GM12891 (cell line): ENCODE measurements at regions not wholly inside any gene's neighbourhood (a gene's known extent, or its start where the extent isn't known, plus 50 kb on each side); places are given as distances from the start of the nearest gene placed in this dataset.

Experiments used
- DNase-seq: peaks from one replicate; pipeline ENCODE4 v3.0.0; 2011; ENCODE audit warnings: low spot score; ENCODE audit not compliant: insufficient read length
- FAIRE-seq: peaks from 2 replicates; lab custom pipeline; 2011; peaks lifted over from hg19 to GRCh38; lab: Jason Lieb, UNC
- PAX5 ChIP-seq: IDR thresholded peaks from 2 replicates; pipeline ENCODE4 v1.6.1; 2011; ENCODE audit warnings: low read length, moderate library complexity, mild to moderate bottlenecking; ENCODE audit not compliant: insufficient read depth, severe bottlenecking
- POLR2A ChIP-seq: IDR thresholded peaks from 2 replicates; pipeline ENCODE4 v1.6.1; 2011; ENCODE audit warnings: low read depth, low read length, control low read depth
- POLR2AphosphoS5 ChIP-seq: IDR thresholded peaks from 2 replicates; pipeline ENCODE4 v1.6.1; 2011; ENCODE audit warnings: low read depth, low read length, control low read depth
- POU2F2 ChIP-seq: IDR thresholded peaks from 2 replicates; pipeline ENCODE4 v1.6.1; 2011; ENCODE audit warnings: low read depth, mild to moderate bottlenecking, control low read depth, low read length, moderate library complexity
- SPI1 ChIP-seq: IDR thresholded peaks from 2 replicates; pipeline ENCODE4 v1.6.1; 2011; ENCODE audit warnings: low read depth, low read length, control low read depth
- TAF1 ChIP-seq: IDR thresholded peaks from 2 replicates; pipeline ENCODE4 v1.6.1; 2011; ENCODE audit warnings: low read depth, low read length, control low read depth

GRCh38 chr13:72204291-72204690, 337.3 kb upstream of the DACH1 start:
- TF ChIP-seq SPI1 (no peak), POU2F2 (no peak), TAF1 (no peak), POLR2AphosphoS5 (no peak), POLR2A (no peak), PAX5 (no peak)
- DNase-seq (no peak), FAIRE-seq (no peak)

- DNase-seq: no peak
- no peak for FAIRE-seq
- TF ChIP-seq PAX5 (no peak), SPI1 (no peak), POLR2A (no peak)
These were observed 334.7 kb upstream of the DACH1 start for GRCh38 chr13:72201726-72202125.

- no peak for TF ChIP-seq POLR2AphosphoS5
- TF ChIP-seq SPI1: no peak
- no peak for TF ChIP-seq PAX5
- no peak for TF ChIP-seq POLR2A
- TF ChIP-seq POU2F2: no peak
- TF ChIP-seq TAF1: no peak
- no peak for DNase-seq
- FAIRE-seq: no peak
These were observed 332.6 kb upstream of the DACH1 start for GRCh38 chr13:72199640-72200039.

GRCh38 chr13:72198967-72199560, 332.1 kb upstream of the DACH1 start:
- FAIRE-seq: no peak
- no peak for DNase-seq
- TF ChIP-seq POLR2AphosphoS5: no peak
- TF ChIP-seq POLR2A: no peak
- TF ChIP-seq TAF1: no peak
- no peak for TF ChIP-seq POU2F2
- no peak for TF ChIP-seq PAX5
- TF ChIP-seq SPI1: no peak

GRCh38 chr13:72198042-72198441, 331.0 kb upstream of the DACH1 start:
- TF ChIP-seq POU2F2: no peak
- no peak for TF ChIP-seq TAF1
- TF ChIP-seq PAX5: no peak
- TF ChIP-seq SPI1: no peak
- TF ChIP-seq POLR2A: no peak
- no peak for TF ChIP-seq POLR2AphosphoS5
- DNase-seq (no peak), FAIRE-seq (no peak)

- FAIRE-seq: no peak
These were observed 328.2 kb upstream of the DACH1 start for GRCh38 chr13:72195044-72195704.

GRCh38 chr13:72194523-72194922, 327.5 kb upstream of the DACH1 start:
- DNase-seq: no peak
- no peak for TF ChIP-seq POLR2A
- TF ChIP-seq TAF1: no peak
- TF ChIP-seq PAX5: no peak
- TF ChIP-seq POU2F2: no peak
- TF ChIP-seq POLR2AphosphoS5: no peak
- TF ChIP-seq SPI1: no peak
- FAIRE-seq: no peak

More at GRCh38 chr13:72195044-72195704, 328.2 kb upstream of the DACH1 start:
- TF ChIP-seq TAF1: no peak
- TF ChIP-seq PAX5: no peak
- no peak for TF ChIP-seq POLR2A
- TF ChIP-seq POU2F2: no peak
- TF ChIP-seq POLR2AphosphoS5: no peak
- TF ChIP-seq SPI1: no peak
- DNase-seq: no peak

GRCh38 chr13:72186730-72187422, 319.9 kb upstream of the DACH1 start:
- FAIRE-seq: no peak

GRCh38 chr13:72185776-72186175, 318.8 kb upstream of the DACH1 start:
- FAIRE-seq: no peak
- TF ChIP-seq PAX5: no peak
- no peak for TF ChIP-seq POU2F2
- no peak for TF ChIP-seq TAF1
- no peak for TF ChIP-seq POLR2AphosphoS5
- no peak for TF ChIP-seq POLR2A
- TF ChIP-seq SPI1: no peak

More at GRCh38 chr13:72186730-72187422, 319.9 kb upstream of the DACH1 start:
- TF ChIP-seq POLR2A (no peak), POU2F2 (no peak), TAF1 (no peak), PAX5 (no peak), SPI1 (no peak), POLR2AphosphoS5 (no peak)
- no peak for DNase-seq

More at GRCh38 chr13:72185776-72186175, 318.8 kb upstream of the DACH1 start:
- DNase-seq: no peak
